Amniotic epithelial cell (primary cell): ENCODE measurements at regions not wholly inside any gene's neighbourhood (a gene's known extent, or its start where the extent isn't known, plus 50 kb on each side); places are given as distances from the start of the nearest gene placed in this dataset.
"Not testable (repeated sequence)": the region's sequence is repeated elsewhere in the genome, so short reads cannot be mapped to it uniquely, and the experiment has no call there.

Experiments
- DNase-seq: peaks from one replicate; pipeline ENCODE4 v3.0.0-alpha.2; 2010; ENCODE audit warnings: low read depth

GRCh38 chr1:220475608-220476007, 52.3 kb upstream of the MARK1 start:
- not testable (repeated sequence) for DNase-seq

GRCh38 chr1:220475141-220475540, 52.8 kb upstream of the MARK1 start:
- DNase-seq: not testable (repeated sequence)

GRCh38 chr1:220473440-220473839, 54.5 kb upstream of the MARK1 start:
- no peak for DNase-seq

- DNase-seq: no peak
Observed at GRCh38 chr1:220462752-220463151, 65.2 kb upstream of the MARK1 start.

GRCh38 chr1:220458936-220459335, 69.0 kb upstream of the MARK1 start:
- no peak for DNase-seq

GRCh38 chr1:220457957-220458609, 69.9 kb upstream of the MARK1 start:
- no peak for DNase-seq

GRCh38 chr1:220455559-220455958, 72.4 kb upstream of the MARK1 start:
- no peak for DNase-seq

- no peak for DNase-seq
Observed at GRCh38 chr1:220454155-220454777, 73.7 kb upstream of the MARK1 start.

- no peak for DNase-seq
Observed at GRCh38 chr1:220453371-220453770, 74.6 kb upstream of the MARK1 start.

GRCh38 chr1:220451532-220451931, 76.4 kb upstream of the MARK1 start:
- DNase-seq: no peak

GRCh38 chr1:220450927-220451326, 77.0 kb upstream of the MARK1 start:
- DNase-seq: no peak

GRCh38 chr1:220448217-220448616, 79.7 kb upstream of the MARK1 start:
- no peak for DNase-seq

- not testable (repeated sequence) for DNase-seq
Observed at GRCh38 chr1:220444586-220444985, 83.3 kb upstream of the MARK1 start.

- no peak for DNase-seq
Observed at GRCh38 chr1:220441211-220441610, 86.7 kb upstream of the MARK1 start.

- DNase-seq: no peak
Observed at GRCh38 chr1:220438741-220439140, 89.2 kb upstream of the MARK1 start.

- DNase-seq: no peak
Observed at GRCh38 chr1:220432408-220432807, 95.5 kb upstream of the MARK1 start.

GRCh38 chr1:220431554-220432239, 96.2 kb upstream of the MARK1 start:
- DNase-seq: no peak

GRCh38 chr1:220430586-220430985, 97.3 kb upstream of the MARK1 start:
- DNase-seq: no peak

GRCh38 chr1:220430059-220430458, 97.9 kb upstream of the MARK1 start:
- no peak for DNase-seq

- no peak for DNase-seq
Observed at GRCh38 chr1:220426989-220427388, 100.9 kb upstream of the MARK1 start.

GRCh38 chr1:220425852-220426251, 102.1 kb upstream of the MARK1 start:
- DNase-seq: no peak

- no peak for DNase-seq
Observed at GRCh38 chr1:220421508-220421907, 106.4 kb upstream of the MARK1 start.

- no peak for DNase-seq
Observed at GRCh38 chr1:220420726-220421125, 107.2 kb upstream of the MARK1 start.
